ENCODE measurements at regions not wholly inside any gene's neighbourhood (a gene's known extent, or its start where the extent isn't known, plus 50 kb on each side); places are given as distances from the start of the nearest gene placed in this dataset.
A peak's percentile ranks its signal among the peaks of the same experiment; 100 is the strongest.

DNA sequence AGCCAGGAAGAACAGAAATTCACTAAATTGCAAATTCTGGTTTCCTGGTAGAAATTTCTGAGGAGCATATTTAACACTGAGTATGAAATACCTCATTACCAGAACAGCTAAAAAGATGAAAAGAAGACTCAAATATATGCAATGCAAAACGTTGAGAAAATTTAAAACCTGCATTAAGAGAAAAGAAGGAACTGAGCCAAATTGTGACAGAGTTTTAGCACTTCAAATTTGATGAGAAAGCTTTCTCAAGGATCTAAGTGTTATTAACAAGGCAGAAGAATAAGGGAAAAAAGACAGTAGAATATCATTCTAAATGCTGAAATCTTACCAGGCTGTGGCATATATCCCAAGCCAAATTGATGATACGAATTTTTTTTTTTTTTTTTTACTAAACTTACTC is 443.0 kb downstream of the COL12A1 start:
- no peak for DNase-seq

DNA sequence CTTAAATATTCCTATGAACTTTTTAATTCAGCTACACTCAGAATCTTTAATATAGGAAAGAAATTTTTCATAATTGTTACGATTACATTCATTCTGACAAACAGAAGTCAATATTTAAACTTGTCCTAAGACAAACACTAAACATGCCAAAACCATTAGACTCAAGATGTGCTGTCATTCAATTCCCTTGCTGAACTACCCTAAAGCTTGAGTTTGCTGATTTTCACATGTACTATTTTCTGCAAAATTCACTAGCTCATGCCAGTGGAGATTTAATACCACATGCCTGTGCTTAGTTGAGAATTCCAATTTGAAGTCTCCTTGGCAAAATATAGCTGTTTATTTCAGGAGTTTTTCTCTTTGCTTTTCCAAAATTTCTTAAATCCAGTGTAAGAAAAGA is 448.0 kb downstream of the COL12A1 start:
- peak; percentile 44 for DNase-seq

DNA sequence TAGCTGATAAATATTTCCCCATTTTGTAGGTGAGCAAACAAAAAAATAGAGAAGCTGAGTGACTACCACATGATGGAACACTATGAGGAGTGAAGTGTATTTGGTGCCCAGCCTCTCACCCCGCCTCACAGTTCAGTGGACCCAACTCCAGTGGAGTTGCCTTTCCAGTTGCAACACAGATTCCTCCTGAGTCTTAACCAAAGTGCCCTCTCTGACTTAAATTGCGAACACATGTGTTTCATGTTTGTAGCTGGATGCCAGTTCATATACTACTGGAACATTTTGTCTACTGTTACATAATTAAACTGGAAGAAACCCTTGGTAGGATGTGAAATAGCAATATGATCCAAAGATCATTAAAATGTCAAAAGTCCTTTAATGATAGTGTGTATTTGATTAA is 448.9 kb downstream of the COL12A1 start:
- no peak for DNase-seq

GRCh38 chr6:74755778-74756177 is 450.1 kb downstream of the COL12A1 start:
- DNase-seq: no peak

- DNase-seq: no peak
Measured at GRCh38 chr6:74755196-74755595, 450.7 kb downstream of the COL12A1 start.

DNA sequence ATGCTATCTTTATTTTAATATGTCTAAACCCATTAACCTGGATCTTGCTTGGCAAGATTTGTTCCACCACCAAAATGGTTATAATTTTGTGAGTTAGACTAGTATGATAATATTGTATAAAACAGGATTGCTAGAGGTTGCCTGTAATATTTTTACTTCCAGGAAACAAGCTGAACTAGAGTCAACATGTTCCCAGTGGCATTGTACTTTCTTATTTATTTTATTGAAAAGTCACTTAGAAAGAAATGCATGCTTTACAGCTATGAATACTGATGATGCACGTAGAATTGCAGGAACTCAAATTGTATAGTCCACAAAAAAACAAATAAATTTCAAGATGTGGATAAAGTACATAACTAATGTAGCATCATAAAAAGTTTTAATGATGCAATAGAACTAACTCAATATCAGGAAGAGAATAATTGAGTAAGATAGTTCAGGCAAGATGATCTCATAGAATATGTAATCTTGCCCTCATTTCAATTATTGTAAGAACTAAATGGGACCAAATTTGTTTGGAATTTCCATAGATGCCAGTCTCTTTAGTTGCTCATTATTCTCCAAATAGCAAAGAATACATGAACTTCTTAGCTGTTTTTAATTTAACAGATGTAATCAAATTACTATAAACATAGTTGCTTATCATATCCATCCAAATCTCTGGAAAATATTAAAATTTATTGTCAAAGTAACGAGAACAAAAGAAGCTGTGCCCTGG is 451.8 kb downstream of the COL12A1 start:
- DNase-seq: no peak

DNA sequence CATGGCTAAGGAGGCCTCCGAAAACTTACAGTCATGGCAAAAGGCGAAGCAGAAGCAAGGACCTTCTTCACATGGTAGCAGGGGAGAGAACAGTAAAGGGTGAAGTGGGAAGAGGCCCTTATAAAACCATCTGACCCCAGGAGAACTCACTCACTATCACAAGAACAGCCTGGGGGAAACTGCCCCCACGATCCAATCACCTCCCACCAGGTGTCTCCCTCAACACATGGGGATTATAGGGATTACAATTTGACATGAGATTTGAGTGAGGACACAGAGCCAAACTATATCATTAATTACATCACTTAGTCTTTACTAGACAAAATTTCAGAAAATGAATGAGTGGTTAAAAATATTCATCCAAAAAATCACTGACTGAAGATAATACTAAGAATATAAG is 453.6 kb downstream of the COL12A1 start:
- no peak for DNase-seq

DNA sequence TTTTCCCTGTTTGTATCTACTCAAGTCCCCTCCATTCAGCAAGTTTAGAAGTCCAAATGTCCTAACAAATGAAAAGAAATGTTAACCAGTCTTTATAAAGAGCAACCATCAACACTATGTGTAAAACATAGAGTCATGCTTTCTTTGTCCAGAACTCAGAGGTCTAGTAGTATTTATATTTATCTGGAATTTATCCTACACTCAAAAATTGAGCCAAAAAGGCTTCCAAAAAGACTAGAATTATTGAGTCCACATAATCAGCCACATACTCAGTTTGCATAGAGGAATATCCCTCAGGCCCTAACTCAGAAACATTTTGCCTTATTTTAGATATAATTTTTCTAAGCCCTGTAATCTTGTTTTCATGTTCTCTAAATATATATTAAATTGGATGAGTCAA is 455.0 kb downstream of the COL12A1 start:
- DNase-seq: no peak

- no peak for DNase-seq
Measured at GRCh38 chr6:74749211-74750147, 456.4 kb downstream of the COL12A1 start.

DNA sequence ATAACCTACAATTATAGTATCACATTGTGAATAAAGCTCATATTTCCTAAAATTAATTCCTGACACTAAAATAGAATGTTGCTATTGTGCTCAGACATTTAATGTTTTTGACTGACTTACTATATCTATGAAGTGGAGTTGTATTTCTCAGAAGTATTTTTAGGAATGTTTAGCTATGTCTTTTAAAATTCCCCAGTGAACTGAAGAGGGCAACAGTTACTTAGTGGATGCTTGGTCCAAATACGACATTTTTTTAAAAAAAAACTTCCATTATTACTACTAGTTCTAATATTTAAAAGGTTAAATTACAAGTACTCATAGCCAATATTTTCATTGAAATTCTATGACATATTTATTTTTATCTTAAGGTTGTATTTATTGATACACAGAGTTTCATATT is 460.2 kb downstream of the COL12A1 start:
- DNase-seq: no peak

- peak; percentile 65 for DNase-seq
Measured at GRCh38 chr6:74742793-74743508, 462.9 kb downstream of the COL12A1 start.

DNA sequence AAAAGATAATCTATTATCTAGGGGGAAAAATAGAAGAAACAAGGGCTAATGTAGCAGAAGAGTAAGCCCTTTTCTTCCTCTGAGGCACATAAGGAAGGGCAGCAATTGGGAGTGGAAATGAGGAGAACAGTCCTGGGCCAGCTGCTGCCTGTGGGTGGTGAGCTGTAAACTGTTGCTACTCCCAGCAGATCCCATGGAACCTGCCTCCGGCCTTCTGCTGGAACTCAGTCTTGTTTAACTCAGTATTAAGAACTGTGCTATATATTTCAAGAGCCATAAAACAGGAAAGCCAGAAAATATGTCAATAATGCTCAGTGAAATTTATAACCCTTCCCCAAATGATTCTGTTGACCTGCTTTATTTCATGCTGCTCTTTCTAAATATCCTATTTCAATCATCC is 464.2 kb downstream of the COL12A1 start:
- DNase-seq: peak; percentile 16

GRCh38 chr6:74735304-74735703 is 470.5 kb downstream of the COL12A1 start:
- peak; percentile 10 for DNase-seq

DNA sequence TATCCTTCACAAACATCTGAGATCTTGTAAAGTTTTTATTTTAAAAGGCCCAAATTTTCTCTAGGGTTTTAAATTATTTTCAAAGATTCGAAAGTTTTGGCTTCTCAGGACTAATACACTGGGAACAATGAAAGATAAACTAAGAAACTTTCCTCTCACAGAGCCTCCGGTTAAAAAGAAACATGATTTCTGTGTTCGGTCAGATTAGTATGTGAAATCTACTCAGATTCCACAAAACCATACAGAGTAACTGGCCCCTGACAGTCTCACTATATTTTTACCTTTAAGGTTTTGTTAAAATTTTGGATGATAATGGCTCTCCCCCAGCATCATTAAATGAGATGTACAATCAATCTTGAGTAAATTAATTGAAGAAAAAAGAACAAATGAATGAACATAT is 471.0 kb downstream of the COL12A1 start:
- no peak for DNase-seq

GRCh38 chr6:74733830-74734620 is 471.8 kb downstream of the COL12A1 start:
- DNase-seq: no peak

- DNase-seq: peak; percentile 42
Measured at GRCh38 chr6:74731931-74732330, 473.9 kb downstream of the COL12A1 start.

- peak; percentile 96 for DNase-seq
Measured at GRCh38 chr6:74731204-74731603, 474.6 kb downstream of the COL12A1 start.

DNA sequence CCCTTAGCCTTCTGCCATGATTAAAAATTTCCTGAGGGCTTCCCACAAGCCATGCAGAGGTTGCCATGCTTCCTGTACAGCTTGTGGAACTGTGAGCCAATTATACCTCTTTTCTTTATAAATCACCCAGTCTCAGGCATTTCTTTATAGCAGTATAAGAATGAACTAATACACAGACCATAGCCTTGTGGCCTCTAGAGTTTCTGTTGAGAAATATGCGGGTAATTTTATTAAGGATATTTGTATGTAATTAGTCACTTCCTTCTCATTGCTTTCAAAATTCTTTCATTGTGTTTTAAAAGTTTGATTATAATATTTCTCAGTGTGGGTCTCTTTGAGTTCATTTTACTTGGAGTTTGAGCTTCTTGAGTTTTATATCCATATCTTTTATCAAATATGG is 484.9 kb downstream of the COL12A1 start:
- DNase-seq: no peak

DNA sequence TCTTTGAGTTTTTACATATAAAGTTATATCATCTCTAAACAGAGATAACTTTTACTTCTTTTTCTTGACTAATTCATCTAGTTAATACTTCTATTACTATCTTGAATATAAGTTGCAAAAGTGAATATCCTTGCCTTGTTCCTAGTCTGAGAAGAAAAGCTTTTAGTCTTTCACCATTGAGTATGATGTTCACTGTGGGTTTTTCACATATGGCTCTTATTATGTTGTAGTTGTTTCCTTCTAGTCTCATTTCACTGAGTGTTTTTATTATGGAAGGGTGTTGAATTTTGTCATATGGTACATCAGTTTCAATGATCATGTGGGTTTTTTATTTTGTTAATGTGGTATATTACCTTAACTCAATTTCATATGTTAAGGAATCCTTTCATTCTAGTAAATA is 488.3 kb downstream of the COL12A1 start:
- DNase-seq: no peak

DNA sequence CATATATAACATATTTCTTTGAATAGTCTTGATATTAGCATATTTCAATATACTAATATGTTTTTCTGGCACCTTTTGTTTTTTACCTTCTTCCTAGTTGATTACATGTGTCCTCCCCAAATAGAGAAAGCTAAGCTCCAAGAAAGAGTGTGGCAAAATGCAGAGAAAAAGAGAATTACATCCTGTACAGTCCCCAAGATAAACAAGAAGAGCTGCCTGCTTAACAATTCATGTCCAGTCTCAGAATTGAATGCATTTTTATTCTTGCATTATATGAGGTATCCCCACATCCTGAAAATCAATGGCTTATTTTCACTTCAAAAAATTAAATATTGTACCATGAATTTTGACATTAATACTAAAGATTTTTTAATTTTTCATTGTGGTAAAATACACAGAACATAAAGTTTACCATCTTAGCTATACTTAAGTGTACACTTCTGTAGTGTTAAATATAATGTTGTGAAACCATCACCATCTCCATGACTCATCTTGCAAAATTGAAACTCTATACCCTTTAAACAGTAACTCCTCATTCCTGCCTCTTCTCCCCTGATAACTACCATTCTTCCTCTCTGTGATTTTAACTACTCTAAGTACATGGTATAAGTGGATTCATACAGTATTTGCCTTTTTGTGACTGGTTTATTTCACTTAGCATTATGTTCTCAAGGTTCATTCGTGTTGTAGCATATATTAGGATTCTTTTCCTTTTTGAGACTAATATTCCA is 490.3 kb downstream of the COL12A1 start:
- peak; percentile 82 for DNase-seq

DNA sequence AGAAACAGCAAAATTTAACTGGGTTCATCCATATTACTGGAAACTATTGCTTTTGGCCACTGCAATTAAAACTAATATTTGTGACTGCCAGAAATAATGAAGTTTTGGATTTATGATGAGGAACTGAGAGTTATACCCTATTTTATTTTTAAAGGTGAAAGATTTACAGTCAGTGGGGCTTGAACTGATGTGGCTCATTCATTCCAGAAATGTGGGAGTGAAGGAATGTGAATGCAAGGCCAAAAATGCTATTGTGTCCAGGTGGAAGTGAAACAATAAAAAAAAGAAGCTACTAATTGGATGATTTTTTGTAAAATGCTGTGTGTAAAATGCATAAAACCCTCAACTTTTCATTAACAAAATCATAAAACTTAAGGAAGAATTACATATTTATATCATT is 491.9 kb downstream of the COL12A1 start:
- DNase-seq: no peak

GRCh38 chr6:74705451-74705850 is 500.4 kb downstream of the COL12A1 start:
- DNase-seq: no peak
